Heart left ventricle (tissue), 13 donors: ENCODE measurements at regions not wholly inside any gene's neighbourhood (a gene's known extent, or its start where the extent isn't known, plus 50 kb on each side); places are given as distances from the start of the nearest gene placed in this dataset.

Source experiments
- POLR2A ChIP-seq, 2 donors: fragments of 450-650 bp; IDR thresholded peaks; one replicate each; pipeline ENCODE4 v1.6.1; 2017; ENCODE audit warnings: antibody characterized with exemption in 2 of 2, mild to moderate bottlenecking in 2 of 2, moderate library complexity in 2 of 2
- TF ChIP-seq, protein P1 (sequence below), 12 donors: fragments of 200-600 bp; sonication (generic) in 4 of 12; IDR thresholded peaks; one replicate each; pipeline versions ENCODE4 v1.5.0 to v1.8.0; 2018 to 2022; ENCODE audit warnings: antibody characterized with exemption in 12 of 12, mild to moderate bottlenecking in 5 of 12
- donor health status: ischemic (EF 13 %, LVEDD 7.1; RV severe dilation, severe dysfunction).
- donor health status: DM: no; HTN: yes; CAD: no.
- donor health status: DM: no; HTN: no; CAD: no.
- donor health status: ischemic (EF 25% LVEDD 6.9; RV normal size, moderate dysfunction).
- donor health status: ischemic (EF 25% LVEDD 5.7; RV mildly dilated, moderate dysfunction).
- donor health status: ischemic (EF 35%, LVEDD 5.7; RV mildly dilated, moderate dysfunction).
- donor health status: nonischemic (EF 11% LVEDD 7.7; RV severe dilation, severe dysfunction).
- donor health status: DM: yes; HTN: yes; CAD: no.
- donor health status: PGD.
- donor health status: ischemic (EF 29% LVEDD 5.4; RV normal size, mild dysfunction).
- donor health status: nonischemic (EF 23%, LVEDD 6.1; RV moderate dilation, normal function).

DNA sequence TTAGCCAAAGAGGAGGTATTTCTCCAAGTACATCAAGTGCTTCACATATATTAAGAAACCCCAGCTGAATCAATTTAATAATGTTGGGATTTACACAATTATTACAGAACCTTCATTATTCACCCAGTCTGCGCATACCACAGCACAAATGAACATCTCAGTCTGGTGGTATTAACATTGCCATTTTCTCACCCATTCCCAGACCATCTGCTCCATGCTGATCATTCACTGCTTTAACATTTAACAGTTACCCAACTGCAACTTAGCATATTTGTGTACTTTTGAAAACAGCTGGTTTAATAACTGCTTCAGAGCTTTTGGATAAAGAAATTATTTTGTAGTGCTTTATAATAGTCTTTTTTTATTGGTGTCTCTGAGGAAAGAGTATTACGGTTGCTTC is 1072.1 kb downstream of the NXPH1 start:
- TF ChIP-seq, protein P1, sequence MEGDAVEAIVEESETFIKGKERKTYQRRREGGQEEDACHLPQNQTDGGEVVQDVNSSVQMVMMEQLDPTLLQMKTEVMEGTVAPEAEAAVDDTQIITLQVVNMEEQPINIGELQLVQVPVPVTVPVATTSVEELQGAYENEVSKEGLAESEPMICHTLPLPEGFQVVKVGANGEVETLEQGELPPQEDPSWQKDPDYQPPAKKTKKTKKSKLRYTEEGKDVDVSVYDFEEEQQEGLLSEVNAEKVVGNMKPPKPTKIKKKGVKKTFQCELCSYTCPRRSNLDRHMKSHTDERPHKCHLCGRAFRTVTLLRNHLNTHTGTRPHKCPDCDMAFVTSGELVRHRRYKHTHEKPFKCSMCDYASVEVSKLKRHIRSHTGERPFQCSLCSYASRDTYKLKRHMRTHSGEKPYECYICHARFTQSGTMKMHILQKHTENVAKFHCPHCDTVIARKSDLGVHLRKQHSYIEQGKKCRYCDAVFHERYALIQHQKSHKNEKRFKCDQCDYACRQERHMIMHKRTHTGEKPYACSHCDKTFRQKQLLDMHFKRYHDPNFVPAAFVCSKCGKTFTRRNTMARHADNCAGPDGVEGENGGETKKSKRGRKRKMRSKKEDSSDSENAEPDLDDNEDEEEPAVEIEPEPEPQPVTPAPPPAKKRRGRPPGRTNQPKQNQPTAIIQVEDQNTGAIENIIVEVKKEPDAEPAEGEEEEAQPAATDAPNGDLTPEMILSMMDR (IDR thresholded peaks at IDR 0.05): no peak
- no peak for TF ChIP-seq POLR2A (IDR thresholded peaks at IDR 0.05)
